Right hindlimb (tissue), 1 donor: ENCODE measurements at regions not wholly inside any gene's neighbourhood (a gene's known extent, or its start where the extent isn't known, plus 50 kb on each side); places are given as distances from the start of the nearest gene placed in this dataset.
"Not testable (repeated sequence)": the region's sequence is repeated elsewhere in the genome, so short reads cannot be mapped to it uniquely, and the experiment has no call there.

ENCODE experiments used
- DNase-seq: peaks from one replicate; pipeline ENCODE4 v3.0.0-alpha.2; 2018

DNA sequence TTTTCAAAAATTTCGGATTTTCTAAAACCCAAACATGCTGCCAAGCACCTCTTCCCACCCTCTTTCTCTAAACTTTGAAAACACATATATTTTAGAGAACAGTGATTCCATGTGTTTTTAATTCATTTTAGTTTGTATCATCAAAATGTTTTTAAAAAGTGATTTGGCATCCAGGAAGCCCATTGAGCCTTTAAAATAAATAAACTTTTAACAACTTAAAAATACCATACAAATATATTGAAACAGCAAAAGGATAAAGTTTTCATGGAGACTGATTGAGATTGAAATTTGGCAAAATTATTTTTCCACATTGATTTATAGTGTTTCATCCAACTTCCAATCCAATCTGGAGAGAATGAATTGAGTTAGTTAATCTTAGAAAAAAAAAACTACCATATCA is 374.7 kb downstream of the CD109 start:
- no peak for DNase-seq

DNA sequence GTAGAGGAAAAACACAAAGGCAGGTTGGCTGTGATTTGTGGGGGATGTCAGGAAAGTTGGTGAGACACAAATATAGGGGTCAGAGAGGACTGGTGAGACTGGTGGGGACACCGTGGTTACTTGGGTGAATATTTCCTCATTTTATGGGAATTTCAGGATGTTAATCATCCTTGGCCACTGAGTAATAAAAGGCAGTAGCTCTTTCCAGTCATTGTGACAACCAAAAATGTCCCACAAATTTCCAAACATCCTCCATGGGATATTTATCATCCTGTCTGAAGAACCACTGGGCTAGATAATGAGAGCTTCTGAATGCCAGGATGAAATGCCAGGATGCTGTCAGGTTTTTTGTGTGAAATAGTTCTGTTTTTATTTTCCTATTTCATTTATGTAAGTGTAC is 374.1 kb downstream of the CD109 start:
- no peak for DNase-seq

- DNase-seq: peak; percentile 74
Observed at GRCh38 chr6:74069089-74069581, 373.1 kb downstream of the CD109 start.

GRCh38 chr6:74066168-74066871 is 370.3 kb downstream of the CD109 start:
- no peak for DNase-seq

- peak; percentile 52 for DNase-seq
Observed at GRCh38 chr6:74065705-74066104, 369.7 kb downstream of the CD109 start.

DNA sequence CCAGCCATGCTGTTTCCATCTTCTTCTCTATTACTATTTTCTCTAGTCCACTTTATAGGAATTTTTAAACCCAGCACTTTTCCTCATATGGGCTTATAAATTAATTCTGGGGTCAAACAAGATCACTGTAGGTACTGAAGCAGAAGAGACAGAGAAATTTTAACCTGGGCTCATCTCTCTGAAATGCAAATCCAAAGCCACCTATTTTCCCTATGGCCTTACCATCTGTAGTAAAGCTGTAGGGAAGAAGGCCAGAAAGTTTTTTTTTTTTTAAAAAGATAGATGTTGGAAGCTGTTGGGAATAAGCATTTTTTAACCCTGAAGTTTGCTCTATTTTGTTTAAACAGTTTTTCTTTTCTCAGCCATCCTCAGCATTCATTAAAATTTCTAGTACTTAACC is 367.4 kb downstream of the CD109 start:
- DNase-seq: no peak

DNA sequence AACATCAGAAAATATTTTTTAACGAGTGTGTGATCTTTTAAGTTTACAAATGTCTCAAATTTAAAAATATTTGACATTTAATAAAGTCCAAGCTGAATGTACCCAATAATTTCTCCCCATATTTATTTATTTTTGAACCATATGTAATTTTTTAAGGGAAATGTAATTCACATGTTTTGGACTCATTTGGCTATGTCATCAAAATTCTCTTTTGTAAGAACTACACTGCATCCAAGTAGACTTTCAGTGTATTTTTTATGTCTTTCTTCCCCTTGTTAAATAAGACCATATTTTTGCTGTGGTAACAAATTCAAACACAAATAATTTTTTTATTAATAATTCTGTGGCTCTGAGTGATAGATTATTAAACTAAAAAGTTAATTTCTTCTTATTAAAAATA is 365.2 kb downstream of the CD109 start:
- DNase-seq: no peak

DNA sequence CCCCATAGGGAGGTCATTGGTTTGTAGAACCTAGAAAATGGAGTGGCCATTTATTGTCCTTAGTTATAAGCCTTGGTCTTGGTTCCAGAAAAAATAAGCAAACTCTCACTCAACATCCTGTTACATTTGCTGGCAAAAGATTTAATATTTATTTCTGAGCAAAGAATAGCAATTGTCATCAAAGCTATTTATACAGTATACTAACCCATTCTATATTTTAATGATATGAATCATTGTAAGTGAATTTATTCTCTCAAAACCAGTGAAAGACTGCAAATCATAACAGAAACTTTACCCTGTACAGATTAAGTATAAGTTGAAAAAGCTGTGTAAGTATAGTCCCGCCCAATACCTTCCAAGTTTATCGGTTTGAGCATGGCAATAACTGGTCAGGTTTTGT is 364.4 kb downstream of the CD109 start:
- no peak for DNase-seq

DNA sequence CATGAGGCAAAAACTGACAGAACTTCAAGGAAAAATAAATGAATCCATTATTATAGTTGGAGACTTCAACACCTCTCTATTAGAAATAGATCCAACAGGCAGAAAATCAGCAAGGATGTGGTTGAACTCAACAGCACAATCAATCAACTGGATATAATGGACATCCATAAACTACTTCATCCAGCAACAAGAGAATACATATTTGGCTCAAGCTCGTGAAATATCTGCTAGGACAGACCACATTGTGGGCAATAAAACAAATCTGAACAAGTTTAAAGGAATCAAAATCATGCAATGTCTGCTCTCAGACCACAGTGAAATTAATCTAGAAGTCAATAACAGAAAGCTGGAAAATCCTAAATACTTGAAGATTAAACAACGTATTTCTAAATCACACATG is 362.6 kb downstream of the CD109 start:
- no peak for DNase-seq

DNA sequence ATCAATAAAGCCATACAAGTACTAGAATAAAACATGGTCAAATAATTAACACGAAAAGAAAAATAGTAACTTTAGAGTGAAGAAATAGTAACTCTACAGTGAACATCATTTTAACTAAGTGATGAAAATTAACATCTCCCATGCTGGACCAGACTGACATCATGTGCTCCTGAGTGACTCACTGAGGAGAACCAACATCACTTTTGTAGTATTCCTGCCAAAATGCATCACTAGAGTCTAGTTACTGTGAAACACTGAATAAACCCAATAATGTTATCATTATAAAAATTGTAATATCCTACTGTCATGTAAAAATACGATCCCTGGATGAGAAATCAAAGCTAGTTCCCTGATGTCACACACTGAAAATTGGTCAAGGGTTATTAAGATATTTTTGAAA is 361.3 kb downstream of the CD109 start:
- no peak for DNase-seq

- DNase-seq: no peak
Observed at GRCh38 chr6:74054190-74054589, 358.2 kb downstream of the CD109 start.

GRCh38 chr6:74050921-74051320 is 354.9 kb downstream of the CD109 start:
- DNase-seq: no peak

- no peak for DNase-seq
Observed at GRCh38 chr6:74048387-74048786, 352.4 kb downstream of the CD109 start.

DNA sequence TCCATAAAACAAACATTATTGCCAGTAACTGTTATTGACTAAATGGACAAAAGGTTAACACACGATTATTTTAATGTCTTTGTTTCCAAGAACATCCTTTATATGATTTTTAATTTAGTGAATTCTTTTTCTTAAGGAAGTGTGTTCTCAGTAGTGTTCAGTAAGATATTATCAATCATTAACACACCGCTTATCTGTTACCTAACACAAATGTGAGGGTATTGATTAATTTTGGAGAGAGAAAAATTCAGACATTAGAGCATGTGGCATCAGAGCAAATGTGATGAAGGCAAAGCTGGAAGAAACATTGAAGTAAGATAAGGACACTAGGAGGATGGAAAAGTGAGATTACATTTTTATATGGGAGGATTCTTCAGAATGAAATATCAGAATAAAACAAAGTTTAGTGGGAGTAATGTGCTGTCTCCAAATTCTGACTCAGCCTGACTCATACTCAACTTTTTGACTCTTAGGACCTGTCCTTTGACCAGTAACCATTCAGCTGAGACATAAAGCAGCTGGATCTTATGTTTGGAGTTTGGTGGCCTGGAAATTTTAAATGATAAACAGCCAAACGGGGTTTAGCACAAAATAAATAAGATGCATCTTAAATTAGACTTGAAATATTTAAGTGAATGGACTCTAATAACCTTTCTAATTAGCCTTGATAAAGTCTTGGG is 348.6 kb downstream of the CD109 start:
- DNase-seq: no peak

- no peak for DNase-seq
Observed at GRCh38 chr6:74041420-74041819, 345.4 kb downstream of the CD109 start.

GRCh38 chr6:74018825-74019224 is 322.8 kb downstream of the CD109 start:
- no peak for DNase-seq

DNA sequence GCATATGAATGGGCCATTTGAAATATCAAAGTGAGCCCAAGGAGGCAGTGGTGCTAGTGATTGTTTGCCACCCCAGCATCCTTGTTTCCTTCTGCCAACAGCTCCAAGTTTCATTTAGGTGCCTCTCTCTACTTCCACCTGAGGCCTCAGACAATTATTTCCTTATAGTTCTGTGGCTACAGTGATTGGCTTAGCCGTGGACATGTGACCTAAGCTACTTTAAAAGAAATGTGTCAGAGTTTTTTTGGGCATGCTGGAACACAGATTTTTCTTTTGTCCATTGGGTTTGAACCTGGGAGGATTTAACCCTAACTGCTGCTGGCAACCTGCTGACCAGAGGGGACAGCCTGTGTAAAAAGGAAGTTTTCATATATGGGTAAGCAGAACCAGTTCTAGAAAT is 319.4 kb downstream of the CD109 start:
- no peak for DNase-seq

DNA sequence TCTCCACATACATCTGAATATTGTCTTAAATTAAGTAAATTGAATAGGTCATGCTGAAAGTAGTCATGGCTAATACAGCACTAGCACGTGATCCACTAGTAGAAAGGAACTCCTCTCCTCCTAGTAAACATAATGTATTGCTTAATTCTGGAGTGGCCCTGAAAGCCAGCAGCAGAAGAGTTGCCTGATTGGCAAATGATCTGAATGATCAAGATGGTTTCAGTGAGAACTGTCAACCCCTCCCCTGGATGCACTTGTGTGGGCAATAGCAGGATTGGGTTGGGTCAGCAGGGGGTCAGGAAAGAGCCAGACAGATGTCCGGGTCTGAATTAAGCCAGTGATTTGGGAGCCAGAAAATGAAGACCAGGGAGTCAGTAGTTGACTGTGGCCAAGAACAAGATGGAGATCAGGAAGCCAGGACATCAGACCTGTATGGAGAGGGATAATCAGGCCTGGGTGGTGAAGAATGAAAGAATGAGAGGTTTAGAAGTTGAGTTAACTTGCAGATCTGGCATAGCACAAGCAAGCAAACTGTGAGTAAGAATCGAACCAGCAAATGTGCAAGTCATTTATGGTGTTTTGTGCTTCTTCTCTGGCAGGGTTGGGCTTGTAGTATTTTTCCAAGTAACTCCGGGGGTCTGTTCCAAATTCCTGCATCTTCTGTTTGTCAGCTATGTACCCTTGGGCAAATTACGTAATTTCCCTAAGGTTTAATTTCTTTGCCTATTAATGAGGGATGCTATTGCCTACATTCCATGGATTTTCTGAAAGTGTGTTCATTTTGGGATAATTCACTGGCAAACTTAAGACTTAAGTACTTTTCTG is 304.9 kb downstream of the CD109 start:
- peak; percentile 35 for DNase-seq

- not testable (repeated sequence) for DNase-seq
Observed at GRCh38 chr6:73990609-73991238, 294.7 kb downstream of the CD109 start.

GRCh38 chr6:73989428-73989827 is 293.4 kb downstream of the CD109 start:
- no peak for DNase-seq

DNA sequence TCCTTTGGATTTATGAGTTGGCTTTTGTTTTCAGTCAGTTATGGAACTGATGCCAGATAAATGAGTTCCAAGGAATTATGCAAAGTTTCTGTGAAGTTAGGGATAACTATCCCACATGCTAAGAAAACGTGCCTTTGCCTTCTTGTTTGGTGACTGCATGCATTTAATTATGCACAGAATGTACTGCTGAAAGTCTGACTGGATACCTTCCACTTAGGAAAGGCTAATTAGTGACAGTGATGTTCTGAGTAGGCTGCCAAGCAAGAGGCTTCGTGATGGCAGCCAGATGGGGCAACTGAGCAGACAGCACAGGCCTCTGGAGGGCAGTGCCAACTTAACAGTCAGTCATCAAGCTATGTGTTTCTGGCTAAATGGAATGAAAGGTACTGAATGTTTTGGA is 289.9 kb downstream of the CD109 start:
- no peak for DNase-seq

- no peak for DNase-seq
Observed at GRCh38 chr6:73984571-73985210, 288.7 kb downstream of the CD109 start.

DNA sequence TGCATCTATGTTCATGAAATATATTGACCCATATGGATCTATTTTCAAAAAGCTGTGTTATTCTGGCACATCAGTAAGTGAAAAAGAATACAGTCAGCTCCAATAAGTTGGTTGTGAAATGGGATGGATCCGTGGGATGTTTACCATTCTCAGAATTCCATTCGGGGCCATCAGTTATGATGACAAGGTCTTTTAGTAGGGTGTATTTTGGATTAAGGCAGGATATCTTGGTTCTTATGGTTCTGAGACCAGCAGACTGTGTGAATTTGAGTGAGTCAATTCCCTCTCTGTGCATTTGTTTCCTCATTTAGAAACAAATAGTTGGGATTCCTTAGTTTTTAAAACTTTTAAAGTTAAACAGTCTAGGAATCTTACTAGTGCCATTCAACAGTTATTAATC is 287.4 kb downstream of the CD109 start:
- DNase-seq: no peak
